Ovary (tissue), 7 donors: ENCODE measurements at regions not wholly inside any gene's neighbourhood (a gene's known extent, or its start where the extent isn't known, plus 50 kb on each side); places are given as distances from the start of the nearest gene placed in this dataset.

ENCODE experiments used
- DNase-seq, 5 donors: peaks; one replicate each; pipeline ENCODE4 v3.0.0-alpha.2; 2019 to 2020
- H3K27ac ChIP-seq, 2 donors: fragments of 200-600 bp; one replicate each; pipeline versions ENCODE4 v1.5.1 to v1.8.0; 2019 to 2022
- H3K27me3 ChIP-seq: fragments of 200-600 bp; one replicate; pipeline ENCODE4 v1.8.0; 2022
- H3K36me3 ChIP-seq: fragments of 200-600 bp; sonication (generic); one replicate; pipeline ENCODE4 v1.5.1; 2019
- H3K4me1 ChIP-seq: one replicate; pipeline ENCODE4 v1.8.1; 2013; ENCODE audit warnings: mild to moderate bottlenecking, moderate library complexity; ENCODE audit not compliant: insufficient read depth
- H3K4me3 ChIP-seq: fragments of 200-600 bp; sonication (generic); one replicate; pipeline ENCODE4 v1.5.1; 2017
- H3K9me3 ChIP-seq, 2 donors: fragments of 200-600 bp in 1 of 2; sonication (generic) in 1 of 2; one replicate each; pipeline versions ENCODE4 v1.5.1 to v1.8.1; 2013 to 2019; ENCODE audit warnings: mild to moderate bottlenecking in 1 of 2, moderate library complexity in 1 of 2
- EP300 ChIP-seq: sonication (generic); formaldehyde crosslinking; IDR thresholded peaks from one replicate; pipeline ENCODE4 v1.6.1; 2017; ENCODE audit warnings: antibody characterized with exemption
- POLR2A ChIP-seq: fragments of 450-650 bp; IDR thresholded peaks from one replicate; pipeline ENCODE4 v1.6.1; 2017; ENCODE audit warnings: antibody characterized with exemption, mild to moderate bottlenecking, moderate library complexity
- WGBS, 3 donors: extraction: QIAGEN DNeasy Blood & Tissue Kit in 1 of 3; methylation state at CpG; one replicate each; pipeline versions ENCODE4 v1.1.5 to v1.1.7; 2013 to 2017; 5-methylcytosine and 5-hydroxymethylcytosine counted together
- intact Hi-C, 4 donors: fragments of 100-400 bp; cut with DNase I; formaldehyde crosslinking; loops; one replicate each; pipeline versions ENCODE4 v1.11.0 to v1.15.1; 2022 to 2023
- TF ChIP-seq, protein P1 (sequence below), 3 donors: fragments of 450-650 bp in 2 of 3; fragments of 200-600 bp in 1 of 3; IDR thresholded peaks; one replicate each; pipeline versions ENCODE4 v1.5.1 to v1.8.0; 2016 to 2022; ENCODE audit warnings: antibody characterized with exemption in 3 of 3, mild to moderate bottlenecking in 1 of 3
- donor health status: DM: no; HTN: no; CAD: no; lungs with moderate emphysema.
- donor health status: DM: no; HTN: no; CAD: no.
- donor health status: Bipolar disorder and iron deficiency.
- donor health status: DM: no; HTN: no; CAD: no.
- donor health status: DM: yes; HTN: yes; CAD: no.

DNA sequence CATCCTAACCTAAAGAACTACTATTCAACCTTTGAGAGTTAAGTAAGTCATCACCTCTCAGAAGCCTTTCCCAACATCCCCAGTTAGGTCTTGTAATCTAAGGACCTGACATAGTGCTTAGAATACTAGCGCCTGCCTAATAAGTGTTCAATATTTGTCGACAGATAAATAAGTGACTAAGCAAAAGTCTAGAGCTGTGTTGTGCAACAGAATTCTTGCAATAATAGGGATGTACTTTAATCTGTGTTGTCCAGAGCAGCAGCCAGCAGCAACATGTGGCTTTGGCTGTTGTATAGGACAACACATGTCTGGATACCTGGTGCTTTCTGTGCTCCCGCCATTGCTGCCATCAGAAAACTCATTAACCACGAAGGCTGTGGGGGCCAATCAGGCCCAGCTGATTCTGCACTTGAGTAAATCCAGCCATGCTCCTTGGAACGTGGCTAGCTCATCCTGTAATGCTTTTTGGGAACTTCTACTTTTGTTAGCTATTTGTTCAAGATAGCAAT, 66.8 kb upstream of the NTM start:
- no peak overlapping the region for H3K4me3 ChIP-seq
- WGBS, 3 donors: 65 to 83% (median 71%) methylated on average over 5 of the region's 5 CpGs
- H3K27ac ChIP-seq: no peak overlapping the region
- TF ChIP-seq, protein P1, sequence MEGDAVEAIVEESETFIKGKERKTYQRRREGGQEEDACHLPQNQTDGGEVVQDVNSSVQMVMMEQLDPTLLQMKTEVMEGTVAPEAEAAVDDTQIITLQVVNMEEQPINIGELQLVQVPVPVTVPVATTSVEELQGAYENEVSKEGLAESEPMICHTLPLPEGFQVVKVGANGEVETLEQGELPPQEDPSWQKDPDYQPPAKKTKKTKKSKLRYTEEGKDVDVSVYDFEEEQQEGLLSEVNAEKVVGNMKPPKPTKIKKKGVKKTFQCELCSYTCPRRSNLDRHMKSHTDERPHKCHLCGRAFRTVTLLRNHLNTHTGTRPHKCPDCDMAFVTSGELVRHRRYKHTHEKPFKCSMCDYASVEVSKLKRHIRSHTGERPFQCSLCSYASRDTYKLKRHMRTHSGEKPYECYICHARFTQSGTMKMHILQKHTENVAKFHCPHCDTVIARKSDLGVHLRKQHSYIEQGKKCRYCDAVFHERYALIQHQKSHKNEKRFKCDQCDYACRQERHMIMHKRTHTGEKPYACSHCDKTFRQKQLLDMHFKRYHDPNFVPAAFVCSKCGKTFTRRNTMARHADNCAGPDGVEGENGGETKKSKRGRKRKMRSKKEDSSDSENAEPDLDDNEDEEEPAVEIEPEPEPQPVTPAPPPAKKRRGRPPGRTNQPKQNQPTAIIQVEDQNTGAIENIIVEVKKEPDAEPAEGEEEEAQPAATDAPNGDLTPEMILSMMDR (IDR thresholded peaks at IDR 0.05): no peak
- TF ChIP-seq EP300 (no peak), POLR2A (no peak)
- H3K4me1 ChIP-seq: no peaks in the 10 kb centered on the region
- H3K27me3 ChIP-seq: no peaks in the 10 kb centered on the region
- DNase-seq: no peak
- H3K9me3 ChIP-seq: no peaks in the 10 kb centered on the region
- no peaks in the 10 kb centered on the region for H3K36me3 ChIP-seq
- intact Hi-C loops: no loop called here

DNA sequence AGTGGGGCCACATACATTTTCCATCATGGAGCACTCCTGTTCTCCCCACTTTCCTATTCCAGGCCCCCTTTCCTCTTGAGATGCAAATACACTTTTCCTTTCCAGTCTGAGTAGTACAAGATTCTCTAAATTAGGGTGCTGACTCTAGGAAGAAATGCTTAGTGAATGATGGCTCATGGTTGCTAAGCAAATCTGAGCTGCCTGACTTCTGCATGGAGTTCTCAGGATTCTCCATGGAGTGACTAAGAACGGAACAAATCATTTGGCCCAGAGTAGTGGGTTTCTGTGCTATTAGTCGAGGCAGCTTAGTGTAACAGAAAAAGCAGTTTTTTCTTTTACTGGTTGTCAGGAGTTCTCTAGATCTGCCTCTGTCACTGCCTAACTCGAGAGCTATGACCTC, 65.4 kb upstream of the NTM start:
- no peak overlapping the region for H3K27ac ChIP-seq
- no peaks in the 10 kb centered on the region for H3K4me1 ChIP-seq
- no peaks in the 10 kb centered on the region for H3K36me3 ChIP-seq
- TF ChIP-seq, protein P1 (IDR thresholded peaks at IDR 0.05): no peak
- TF ChIP-seq POLR2A: no peak
- TF ChIP-seq EP300: no peak
- intact Hi-C loops: no loop called here
- 78 to 88% (median 80%) methylated on average over 3 of the region's 3 CpGs for WGBS, 3 donors
- H3K27me3 ChIP-seq: no peaks in the 10 kb centered on the region
- DNase-seq: no peak
- no peaks in the 10 kb centered on the region for H3K9me3 ChIP-seq
- no peak overlapping the region for H3K4me3 ChIP-seq

DNA sequence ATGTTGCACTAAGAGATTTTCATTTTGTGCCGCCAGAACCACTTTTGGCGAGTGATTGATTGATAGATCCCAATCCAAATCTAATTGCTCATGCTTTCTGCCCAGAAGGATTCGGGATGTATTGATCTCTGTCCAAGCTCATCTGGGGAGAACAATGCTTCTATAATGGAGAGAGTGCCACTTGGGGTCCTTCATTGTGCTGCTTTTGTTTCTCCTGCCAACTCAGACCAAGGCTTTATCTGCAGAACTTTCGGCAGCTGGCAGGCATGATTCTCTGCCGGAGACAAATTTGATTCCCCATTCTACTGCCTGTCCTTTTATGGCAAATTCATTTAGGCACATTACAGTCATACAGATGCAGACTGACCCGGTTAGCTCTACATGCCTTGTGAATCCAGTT, 62.9 kb upstream of the NTM start:
- Histone ChIP-seq H3K36me3 (no peaks in the 10 kb centered on the region), H3K4me1 (no peaks in the 10 kb centered on the region), H3K27ac (no peak overlapping the region), H3K4me3 (no peak overlapping the region), H3K27me3 (no peaks in the 10 kb centered on the region), H3K9me3 (no peaks in the 10 kb centered on the region)
- intact Hi-C loops: no loop called here
- no peak for DNase-seq
- TF ChIP-seq, protein P1 (IDR thresholded peaks at IDR 0.05): no peak
- TF ChIP-seq POLR2A (no peak), EP300 (no peak)
- WGBS, 3 donors: 78 to 85% (median 84%) methylated on average over 6 of the region's 6 CpGs

DNA sequence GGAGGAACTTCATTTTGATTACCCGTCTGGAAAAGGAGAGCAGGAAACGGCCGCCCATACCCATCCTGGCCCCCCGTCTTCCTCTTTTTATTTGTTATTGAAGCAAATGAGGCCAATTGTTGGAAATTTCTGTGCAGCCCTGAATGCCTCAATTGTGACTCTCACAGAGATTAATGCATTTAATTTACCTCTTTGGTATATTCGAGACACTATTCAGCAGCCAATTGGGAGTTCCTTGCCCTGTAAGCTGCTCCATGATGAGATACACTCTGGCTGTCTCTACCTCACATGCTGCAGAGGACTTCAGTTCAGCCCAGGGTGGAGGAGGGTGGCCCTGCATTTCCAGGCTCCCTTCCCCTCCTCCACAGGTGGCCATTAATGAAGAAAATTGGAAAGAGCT, 60.6 kb upstream of the NTM start:
- Histone ChIP-seq H3K9me3 (no peaks in the 10 kb centered on the region), H3K4me1 (no peaks in the 10 kb centered on the region), H3K27me3 (no peaks in the 10 kb centered on the region), H3K27ac (no peak overlapping the region), H3K36me3 (no peaks in the 10 kb centered on the region), H3K4me3 (no peak overlapping the region)
- TF ChIP-seq, protein P1 (IDR thresholded peaks at IDR 0.05): no peak
- TF ChIP-seq EP300 (no peak), POLR2A (no peak)
- no peak for DNase-seq
- intact Hi-C loops: no loop called here
- 68 to 78% (median 77%) methylated on average over 5 of the region's 5 CpGs for WGBS, 3 donors
